ENCODE measurements at regions not wholly inside any gene's neighbourhood (a gene's known extent, or its start where the extent isn't known, plus 50 kb on each side); places are given as distances from the start of the nearest gene placed in this dataset.

- Histone ChIP-seq H4K20me1 (ENCODE audit: insufficient read depth) (no peaks in the 10 kb centered on the region), H3K4me3 (replicated peaks in 1 of 2; ENCODE audit: low read depth in 1 of 2, low read length in 2 of 2) (no peak overlapping the region), H3K36me3 (ENCODE audit: control insufficient read depth in 1 of 2, insufficient read depth in 2 of 2, low read length in 2 of 2) (no peaks in the 10 kb centered on the region), H3K9me3 (ENCODE audit: control insufficient read depth in 1 of 2, insufficient read depth in 1 of 2, low read depth in 1 of 2, low read length in 2 of 2) (no peaks in the 10 kb centered on the region), H3K9ac (ENCODE audit: low read length) (no peak overlapping the region), H3K79me2 (ENCODE audit: insufficient read depth, low read length) (no peaks in the 10 kb centered on the region), H3K27ac (ENCODE audit: low read depth, low read length) (no peak overlapping the region), H3K4me1 (ENCODE audit: control insufficient read depth in 1 of 2, insufficient read depth in 2 of 2, low read length in 2 of 2) (no peaks in the 10 kb centered on the region), H3K4me2 (ENCODE audit: low read length) (no peak overlapping the region), H3K9me2 (ENCODE audit: insufficient read depth) (no peaks in the 10 kb centered on the region), H2AFZ (ENCODE audit: low read depth, low read length, poor library complexity, severe bottlenecking) (no peak overlapping the region), H3K27me3 (ENCODE audit: insufficient read depth, low read length) (peaks cover 46% of the 10 kb centered on the region)
- ChIA-PET CTCF (no interaction called here), POLR2A (no interaction called here), RAD21 (ENCODE audit: low non-redundant PET in 1 of 2, low total read pairs in 2 of 2, uncharacterized antibody in 2 of 2, unreplicated experiment in 2 of 2) (no interaction called here)
- TF ChIP-seq SP1 (IDR thresholded peaks at IDR 0.05; ENCODE audit: low read depth) (no peak), TCF7L2 (IDR thresholded peaks at IDR 0.05; ENCODE audit: borderline replicate concordance, extremely low read depth, insufficient read depth, insufficient read length) (no peak), CEBPB (IDR thresholded peaks at IDR 0.05; ENCODE audit: low read depth) (no peak), REST (IDR thresholded peaks at IDR 0.05; ENCODE audit: low read depth) (no peak), SIN3A (IDR thresholded peaks at IDR 0.05; ENCODE audit: low read depth) (no peak)
- DNase-seq (ENCODE audit: low read depth, low spot score) (no peak), ATAC-seq (no peak)
- intact Hi-C loops (cut with micrococcal nuclease): no loop called here
- BruUV-seq (replicated peaks): no TSS peak
Measured at GRCh38 chr9:126123927-126124326, 202.7 kb upstream of the MVB12B start.

- RAD21 ChIA-PET (ENCODE audit: low non-redundant PET in 1 of 2, low total read pairs in 2 of 2, uncharacterized antibody in 2 of 2, unreplicated experiment in 2 of 2): no interaction called here
- Histone ChIP-seq H3K9me3 (ENCODE audit: control insufficient read depth in 1 of 2, insufficient read depth in 1 of 2, low read depth in 1 of 2, low read length in 2 of 2) (no peaks in the 10 kb centered on the region), H3K4me1 (ENCODE audit: control insufficient read depth in 1 of 2, insufficient read depth in 2 of 2, low read length in 2 of 2) (no peaks in the 10 kb centered on the region), H3K9ac (ENCODE audit: low read length) (no peak overlapping the region), H4K20me1 (ENCODE audit: insufficient read depth) (no peaks in the 10 kb centered on the region), H3K79me2 (ENCODE audit: insufficient read depth, low read length) (no peaks in the 10 kb centered on the region), H3K4me3 (replicated peaks in 1 of 2; ENCODE audit: low read depth in 1 of 2, low read length in 2 of 2) (no peak overlapping the region), H3K36me3 (ENCODE audit: control insufficient read depth in 1 of 2, insufficient read depth in 2 of 2, low read length in 2 of 2) (no peaks in the 10 kb centered on the region), H2AFZ (ENCODE audit: low read depth, low read length, poor library complexity, severe bottlenecking) (no peak overlapping the region), H3K9me2 (ENCODE audit: insufficient read depth) (no peaks in the 10 kb centered on the region), H3K4me2 (ENCODE audit: low read length) (no peak overlapping the region), H3K27me3 (ENCODE audit: insufficient read depth, low read length) (peaks cover 38% of the 10 kb centered on the region), H3K27ac (ENCODE audit: low read depth, low read length) (no peak overlapping the region)
- CTCF ChIA-PET: no interaction called here
- no TSS peak for BruUV-seq (replicated peaks)
- ATAC-seq (no peak), DNase-seq (ENCODE audit: low read depth, low spot score) (no peak)
- intact Hi-C loops (cut with micrococcal nuclease): no loop called here
- POLR2A ChIA-PET: no interaction called here
- TF ChIP-seq SP1 (IDR thresholded peaks at IDR 0.05; ENCODE audit: low read depth): no peak
- no peak for TF ChIP-seq CTCF (IDR thresholded peaks at IDR 0.05 in 2 of 3, conservative IDR thresholded peaks at IDR 0.05 in 1 of 3; ENCODE audit: borderline replicate concordance in 1 of 3, insufficient read depth in 1 of 3, low read depth in 2 of 3, low read length in 2 of 3)
- TF ChIP-seq ATF3 (IDR thresholded peaks at IDR 0.05): no peak
- no peak for TF ChIP-seq POLR2A (IDR thresholded peaks at IDR 0.05; ENCODE audit: borderline replicate concordance, extremely low read depth, insufficient read depth, insufficient read length)
- no peak for TF ChIP-seq ZBTB33 (IDR thresholded peaks at IDR 0.05; ENCODE audit: extremely low read depth, insufficient replicate concordance, low read length)
- TF ChIP-seq MAX (IDR thresholded peaks at IDR 0.05): no peak
- no peak for TF ChIP-seq FOSL1 (IDR thresholded peaks at IDR 0.05; ENCODE audit: low read depth)
- TF ChIP-seq CEBPB (IDR thresholded peaks at IDR 0.05; ENCODE audit: low read depth): no peak
- no peak for TF ChIP-seq SRF (IDR thresholded peaks at IDR 0.05; ENCODE audit: low read depth)
- no peak for TF ChIP-seq JUND (IDR thresholded peaks at IDR 0.05)
- TF ChIP-seq SIN3A (IDR thresholded peaks at IDR 0.05; ENCODE audit: low read depth): no peak
Measured at GRCh38 chr9:126125177-126125576, 201.5 kb upstream of the MVB12B start.

All from HCT116 (cell line).